NT2/D1 (cell line): ENCODE measurements at regions not wholly inside any gene's neighbourhood (a gene's known extent, or its start where the extent isn't known, plus 50 kb on each side); places are given as distances from the start of the nearest gene placed in this dataset.
"Not testable (repeated sequence)": the region's sequence is repeated elsewhere in the genome, so short reads cannot be mapped to it uniquely, and the experiment has no call there.

Experiments used
- DNase-seq: peaks from one replicate; pipeline ENCODE4 v3.0.0-alpha.2; 2011; ENCODE audit warnings: low read depth, low spot score
- H3K27me3 ChIP-seq: 2 replicates; pipeline ENCODE4 v1.6.0; 2011; ENCODE audit warnings: mild to moderate bottlenecking; ENCODE audit not compliant: insufficient read length, insufficient read depth
- H3K36me3 ChIP-seq: 2 replicates; pipeline ENCODE4 v1.6.1; 2011; ENCODE audit warnings: mild to moderate bottlenecking, low read length, mixed read lengths; ENCODE audit not compliant: insufficient read depth, insufficient read length
- H3K4me1 ChIP-seq: 2 replicates; pipeline ENCODE4 v1.5.1; 2011; ENCODE audit not compliant: insufficient read depth, insufficient read length
- H3K4me3 ChIP-seq: 2 replicates; pipeline ENCODE4 v1.5.1; 2011; ENCODE audit warnings: low read depth; ENCODE audit not compliant: insufficient read length
- H3K9ac ChIP-seq: 2 replicates; pipeline ENCODE4 v1.6.0; 2011; ENCODE audit warnings: low read depth; ENCODE audit not compliant: insufficient read length
- H3K9me3 ChIP-seq: 2 replicates; pipeline ENCODE4 v1.5.1; 2011; ENCODE audit warnings: mild to moderate bottlenecking, low read length; ENCODE audit not compliant: insufficient read depth
- SUZ12 ChIP-seq: IDR thresholded peaks from 2 replicates; pipeline ENCODE4 v1.6.1; 2011; ENCODE audit not compliant: insufficient read length, insufficient read depth; ENCODE audit errors: extremely low read depth
- YY1 ChIP-seq: IDR thresholded peaks from 2 replicates; pipeline ENCODE4 v1.6.1; 2011; ENCODE audit not compliant: insufficient read length, insufficient read depth
- ZNF274 ChIP-seq: IDR thresholded peaks from 2 replicates; pipeline ENCODE4 v1.6.1; 2011; ENCODE audit warnings: mild to moderate bottlenecking, low read depth, low read length

DNA sequence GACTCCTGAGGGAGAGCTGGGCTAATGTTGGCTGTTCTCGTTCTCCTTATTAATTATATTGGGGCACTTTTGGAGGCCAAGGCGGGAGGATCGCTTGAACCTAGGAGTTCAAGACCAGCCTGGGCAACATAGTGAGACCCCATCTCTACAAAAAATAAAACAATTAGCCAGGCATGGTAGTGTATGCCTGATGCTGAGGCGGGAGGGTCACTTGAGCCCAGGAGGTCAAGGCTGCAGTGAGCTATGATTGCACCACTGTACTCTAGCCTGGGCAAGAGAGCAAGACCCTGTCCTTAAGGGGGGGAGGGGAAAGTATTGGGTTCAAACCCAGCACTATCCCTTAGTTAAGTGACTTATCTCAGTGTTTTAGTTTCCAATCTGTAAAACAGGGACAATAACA, 70.0 kb upstream of the NBPF3 start:
- no peak overlapping the region for H3K9ac ChIP-seq
- H3K36me3 ChIP-seq = no peaks in the 10 kb centered on the region
- H3K9me3 ChIP-seq = no peaks in the 10 kb centered on the region
- no peak overlapping the region for H3K4me3 ChIP-seq
- no peaks in the 10 kb centered on the region for H3K27me3 ChIP-seq
- TF ChIP-seq YY1 (no peak), ZNF274 (no peak), SUZ12 (no peak)
- H3K4me1 ChIP-seq = no peaks in the 10 kb centered on the region
- DNase-seq = no peak

DNA sequence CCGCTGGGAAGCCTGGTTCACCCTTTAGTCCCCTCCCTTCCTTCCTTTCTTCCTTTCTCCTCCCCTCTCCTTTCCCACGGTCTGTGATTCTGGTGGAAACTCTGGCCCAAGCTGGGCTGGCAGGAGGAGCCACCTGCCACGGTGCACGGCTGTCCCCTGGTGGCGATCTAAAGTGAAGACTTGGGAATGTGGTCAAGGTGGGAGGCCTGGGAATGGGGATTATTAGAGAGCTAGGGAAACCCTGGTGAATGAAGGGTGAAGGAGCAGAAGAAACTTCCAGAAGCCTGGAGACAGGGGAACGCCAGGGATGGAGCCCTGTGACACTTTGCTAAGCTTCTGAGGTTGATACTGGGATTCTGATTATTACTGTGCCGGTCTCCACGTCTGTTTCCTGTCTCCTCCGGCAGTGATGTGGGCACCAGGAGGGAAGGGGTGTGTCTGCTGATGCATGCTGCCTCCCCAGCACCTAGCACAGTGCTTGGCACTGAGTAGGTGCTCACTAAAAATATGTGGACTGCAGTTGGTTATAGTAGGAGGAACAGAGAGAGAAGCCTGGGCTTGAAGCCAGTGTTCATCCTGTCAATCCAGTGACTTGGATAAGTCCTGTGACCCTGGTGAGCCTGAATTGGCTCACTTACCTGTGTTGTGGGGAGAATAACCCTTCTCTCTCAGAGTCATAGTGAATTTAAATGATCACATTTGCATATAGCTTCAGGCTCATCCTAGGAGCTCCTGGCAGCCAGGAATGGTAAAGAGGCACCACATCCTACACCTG, 71.2 kb upstream of the NBPF3 start:
- Histone ChIP-seq H3K4me1 (no peaks in the 10 kb centered on the region), H3K4me3 (no peak overlapping the region), H3K27me3 (no peaks in the 10 kb centered on the region), H3K36me3 (no peaks in the 10 kb centered on the region), H3K9me3 (no peaks in the 10 kb centered on the region), H3K9ac (no peak overlapping the region)
- peak; percentile 67 for DNase-seq
- no peak for TF ChIP-seq YY1
- no peak for TF ChIP-seq ZNF274
- TF ChIP-seq SUZ12 = no peak

DNA sequence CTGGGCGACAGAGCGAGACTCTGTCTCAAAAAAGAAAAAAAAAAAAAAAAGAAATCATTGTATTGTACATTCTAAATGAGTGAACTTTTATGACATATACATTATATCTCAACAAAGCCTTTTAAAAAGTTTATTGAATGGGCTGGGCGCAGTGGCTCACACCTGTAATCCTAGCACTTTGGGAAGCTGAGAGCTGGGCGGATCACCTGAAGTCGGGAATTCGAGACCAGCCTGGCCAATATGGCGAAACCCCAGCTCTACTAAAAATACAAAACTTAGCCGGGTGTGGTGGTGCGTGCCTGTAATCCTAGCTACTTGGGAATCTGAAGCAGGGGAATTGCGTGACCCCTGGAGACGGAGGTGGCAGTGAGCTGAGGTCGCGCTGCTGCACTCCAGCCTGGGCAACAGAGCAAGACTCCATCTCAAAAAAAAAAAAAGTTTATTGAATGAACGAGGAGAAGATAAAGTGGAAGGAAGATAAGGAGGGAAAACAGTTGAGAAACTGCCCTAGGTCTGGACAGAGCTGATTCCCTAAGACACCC, 71.9 kb upstream of the NBPF3 start:
- H3K4me1 ChIP-seq, H3K27me3 ChIP-seq, H3K9ac ChIP-seq, H3K4me3 ChIP-seq, H3K9me3 ChIP-seq, H3K36me3 ChIP-seq, DNase-seq: not testable (repeated sequence)

DNA sequence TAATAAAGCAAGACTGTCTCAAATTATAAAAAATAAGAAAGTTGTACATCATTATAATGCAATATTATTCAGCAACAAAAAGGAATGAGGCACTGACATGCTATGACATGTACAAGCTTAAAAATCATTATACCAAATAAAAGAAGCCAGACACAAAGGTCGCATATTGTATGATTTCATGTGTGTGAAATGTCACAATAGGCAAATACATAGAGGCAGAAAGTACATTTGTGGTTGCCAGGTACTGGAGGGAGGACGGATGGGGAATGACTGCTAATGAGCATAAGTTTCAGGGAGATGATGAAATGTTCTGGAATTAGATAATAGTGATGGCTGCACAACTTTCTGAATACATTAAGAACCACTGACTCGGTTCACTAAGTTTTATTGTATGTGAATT, 73.6 kb upstream of the NBPF3 start:
- no peaks in the 10 kb centered on the region for H3K36me3 ChIP-seq
- H3K9ac ChIP-seq = no peak overlapping the region
- no peaks in the 10 kb centered on the region for H3K9me3 ChIP-seq
- H3K27me3 ChIP-seq = no peaks in the 10 kb centered on the region
- no peaks in the 10 kb centered on the region for H3K4me1 ChIP-seq
- no peak overlapping the region for H3K4me3 ChIP-seq
- no peak for DNase-seq
- no peak for TF ChIP-seq YY1
- no peak for TF ChIP-seq ZNF274
- TF ChIP-seq SUZ12 = no peak

DNA sequence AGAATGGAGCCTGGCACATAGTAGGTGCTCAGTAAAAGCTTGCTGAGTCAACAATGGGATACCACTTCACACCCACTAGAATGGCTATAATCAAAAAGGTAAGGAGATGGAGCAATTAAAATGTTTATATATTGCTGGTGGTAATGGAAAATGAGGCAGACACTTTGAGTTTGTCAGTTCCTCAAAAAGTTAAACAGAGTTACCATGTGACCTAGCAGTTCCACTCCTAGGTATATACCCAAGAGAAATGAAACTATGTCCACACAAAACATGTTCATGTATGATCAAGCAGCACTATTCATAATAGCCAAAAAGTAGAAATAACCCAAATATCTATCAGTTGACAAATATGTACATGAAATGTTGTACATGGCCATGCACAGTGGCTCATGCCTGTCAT, 74.8 kb upstream of the ECE1 start:
- Histone ChIP-seq H3K9ac (no peak overlapping the region), H3K36me3 (no peaks in the 10 kb centered on the region), H3K27me3 (no peaks in the 10 kb centered on the region), H3K4me3 (no peak overlapping the region), H3K4me1 (no peaks in the 10 kb centered on the region), H3K9me3 (no peaks in the 10 kb centered on the region)
- TF ChIP-seq ZNF274 (no peak), YY1 (no peak), SUZ12 (no peak)
- no peak for DNase-seq

DNA sequence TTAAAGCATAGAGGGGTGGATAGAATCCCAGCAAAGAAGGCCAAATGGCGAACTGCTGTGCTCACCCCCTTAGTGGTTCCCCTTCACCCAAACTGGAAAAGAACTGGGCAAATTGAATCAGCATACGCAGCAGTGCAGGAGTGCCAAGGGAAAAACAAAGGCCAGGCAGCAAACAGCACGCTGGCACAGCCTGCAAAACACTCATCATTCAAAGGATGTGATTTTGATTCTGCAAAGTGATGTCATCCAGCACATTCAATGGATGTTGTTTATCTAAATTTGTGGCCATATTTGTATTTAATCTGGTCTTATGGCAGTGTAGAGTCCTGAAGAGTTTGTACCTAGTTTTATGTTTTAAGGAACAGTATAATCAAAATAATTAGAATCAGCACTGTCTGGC, 71.8 kb upstream of the ECE1 start:
- no peaks in the 10 kb centered on the region for H3K9me3 ChIP-seq
- no peak overlapping the region for H3K9ac ChIP-seq
- no peaks in the 10 kb centered on the region for H3K4me1 ChIP-seq
- no peaks in the 10 kb centered on the region for H3K36me3 ChIP-seq
- TF ChIP-seq YY1 = no peak
- no peak for TF ChIP-seq SUZ12
- no peak for TF ChIP-seq ZNF274
- H3K27me3 ChIP-seq = no peaks in the 10 kb centered on the region
- DNase-seq = no peak
- no peak overlapping the region for H3K4me3 ChIP-seq

DNA sequence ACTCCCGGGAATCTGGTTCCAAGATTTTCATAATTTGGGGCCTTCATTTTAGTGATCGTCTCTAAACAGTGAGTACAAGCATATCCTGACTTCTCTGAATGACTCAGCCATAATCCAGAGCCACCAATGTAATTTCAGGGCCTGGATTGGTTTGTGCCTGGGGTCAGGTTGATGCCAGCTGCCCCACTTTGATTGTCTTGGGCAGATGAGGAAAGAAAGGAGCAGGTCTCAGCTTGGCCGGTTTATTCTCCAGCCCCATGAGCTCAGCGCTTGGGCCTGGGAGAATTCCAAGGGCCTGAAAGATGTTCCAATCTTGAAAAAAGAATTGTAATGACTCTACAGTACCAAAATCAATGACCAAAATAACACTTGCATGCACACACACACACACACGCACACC, 71.2 kb upstream of the ECE1 start:
- no peak overlapping the region for H3K4me3 ChIP-seq
- no peaks in the 10 kb centered on the region for H3K36me3 ChIP-seq
- no peak for DNase-seq
- no peak overlapping the region for H3K9ac ChIP-seq
- TF ChIP-seq ZNF274 = no peak
- TF ChIP-seq SUZ12 = no peak
- TF ChIP-seq YY1 = no peak
- H3K4me1 ChIP-seq = no peaks in the 10 kb centered on the region
- H3K27me3 ChIP-seq = no peaks in the 10 kb centered on the region
- H3K9me3 ChIP-seq = no peaks in the 10 kb centered on the region

DNA sequence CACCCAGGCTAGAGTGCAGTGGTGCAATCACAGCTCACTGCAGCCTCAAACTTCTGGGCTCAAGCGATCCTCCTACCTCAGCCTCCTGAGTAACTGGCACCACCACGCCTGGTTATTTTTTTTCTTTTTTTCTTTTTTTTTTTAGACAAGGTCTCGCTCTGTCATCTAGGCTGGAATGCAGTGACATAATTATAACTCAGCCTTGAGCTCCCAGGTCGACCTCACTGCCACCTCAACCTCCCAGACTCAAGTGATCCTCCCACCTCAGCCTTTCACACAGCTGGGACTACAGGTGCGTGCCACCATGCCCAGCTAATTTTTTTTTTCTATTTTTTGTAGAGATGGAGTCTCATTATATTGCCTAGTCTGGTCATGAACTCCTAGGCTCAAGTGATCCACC, 66.9 kb upstream of the ECE1 start:
- Histone ChIP-seq H3K9ac (no peak overlapping the region), H3K4me1 (peaks cover 2% of the 10 kb centered on the region), H3K9me3 (no peaks in the 10 kb centered on the region), H3K4me3 (no peak overlapping the region), H3K27me3 (no peaks in the 10 kb centered on the region), H3K36me3 (no peaks in the 10 kb centered on the region)
- DNase-seq = no peak
- no peak for TF ChIP-seq YY1
- no peak for TF ChIP-seq ZNF274
- TF ChIP-seq SUZ12 = no peak
